ENCODE measurements at regions not wholly inside any gene's neighbourhood (a gene's known extent, or its start where the extent isn't known, plus 50 kb on each side); places are given as distances from the start of the nearest gene placed in this dataset.
"Not testable (repeated sequence)": the region's sequence is repeated elsewhere in the genome, so short reads cannot be mapped to it uniquely, and the experiment has no call there.

DNA sequence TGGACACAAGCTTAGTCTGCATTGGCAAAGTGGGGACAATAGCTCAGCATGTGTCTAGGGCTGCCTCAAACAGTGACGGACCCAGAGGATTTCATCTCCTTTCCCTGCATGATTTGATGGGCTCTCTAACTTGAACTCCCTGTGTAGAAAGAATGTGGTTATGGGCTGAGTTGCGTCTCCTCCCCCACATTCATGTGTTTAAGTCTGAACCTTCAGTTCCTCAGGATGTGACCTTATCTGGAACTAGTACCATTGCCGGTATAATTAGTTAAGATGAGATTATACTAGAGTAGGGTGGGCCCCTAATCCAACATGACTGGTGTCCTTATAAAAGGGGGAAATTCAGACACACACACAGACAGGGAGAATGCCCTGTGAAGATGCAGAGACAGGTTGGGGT is 257.6 kb downstream of the BCL2L11 start:
- not testable (repeated sequence) for TF ChIP-seq CTCF (IDR thresholded peaks at IDR 0.05; ENCODE audit: poor library complexity); EZH2phosphoT487 (IDR thresholded peaks at IDR 0.05; ENCODE audit: low read depth, severe bottlenecking, unreplicated experiment)
